AG08396 (cell line): ENCODE measurements at regions not wholly inside any gene's neighbourhood (a gene's known extent, or its start where the extent isn't known, plus 50 kb on each side); places are given as distances from the start of the nearest gene placed in this dataset.
"Not testable (repeated sequence)": the region's sequence is repeated elsewhere in the genome, so short reads cannot be mapped to it uniquely, and the experiment has no call there.

Source experiments
- DNase-seq: peaks from one replicate; pipeline ENCODE4 v3.0.0; 2012; ENCODE audit warnings: low spot score, mixed read lengths

DNA sequence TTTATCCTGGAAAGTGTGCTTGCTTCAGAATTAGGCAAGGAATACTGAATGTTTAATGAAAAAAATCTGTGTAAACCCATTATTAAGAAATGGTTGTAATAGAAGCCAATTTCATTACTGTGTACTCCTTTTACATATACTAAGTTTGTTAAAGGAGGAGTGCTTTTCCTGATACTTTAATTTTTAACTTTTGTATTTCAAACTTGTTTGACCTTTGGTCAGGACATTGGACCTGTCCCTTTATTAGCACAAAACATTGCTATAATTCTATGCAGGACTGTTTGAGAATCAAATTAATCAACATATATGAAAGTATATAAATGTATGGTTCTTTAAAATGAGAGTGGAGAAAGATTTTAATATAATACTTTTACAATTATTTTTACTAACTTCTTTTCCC, 659.6 kb downstream of the TMTC2 start:
- no peak for DNase-seq

- DNase-seq = no peak
These were observed 657.1 kb downstream of the TMTC2 start for GRCh38 chr12:83343767-83344166.

GRCh38 chr12:83335748-83336147, 649.0 kb downstream of the TMTC2 start:
- no peak for DNase-seq

- no peak for DNase-seq
These were observed 640.0 kb downstream of the TMTC2 start for GRCh38 chr12:83326666-83327065.

GRCh38 chr12:83323866-83324265, 637.2 kb downstream of the TMTC2 start:
- no peak for DNase-seq

GRCh38 chr12:83322809-83323208, 636.1 kb downstream of the TMTC2 start:
- no peak for DNase-seq

- DNase-seq = no peak
These were observed 635.3 kb downstream of the TMTC2 start for GRCh38 chr12:83321971-83322370.

DNA sequence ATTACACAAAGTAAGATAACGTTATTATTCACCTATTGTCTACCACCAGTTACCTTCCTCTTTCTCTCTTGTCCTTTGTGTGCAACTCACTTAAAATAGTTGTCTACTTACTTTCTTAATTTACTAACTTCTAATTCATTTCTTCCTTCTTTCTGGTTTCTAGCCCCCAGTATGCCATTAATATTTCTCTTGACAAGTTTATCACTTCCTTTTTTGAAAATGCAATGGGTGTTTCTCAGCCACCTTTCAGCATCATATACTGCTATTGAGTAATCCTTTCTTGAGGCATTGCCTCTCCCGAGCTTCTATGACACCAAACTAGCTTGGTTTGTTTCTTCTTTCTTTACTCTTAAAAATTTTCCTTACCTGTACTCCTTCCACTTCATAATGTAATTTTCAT, 633.6 kb downstream of the TMTC2 start:
- no peak for DNase-seq

GRCh38 chr12:83318386-83319098, 631.8 kb downstream of the TMTC2 start:
- DNase-seq = no peak

GRCh38 chr12:83317595-83317994, 630.9 kb downstream of the TMTC2 start:
- DNase-seq = no peak

GRCh38 chr12:83313827-83314226, 627.1 kb downstream of the TMTC2 start:
- no peak for DNase-seq

- no peak for DNase-seq
These were observed 626.6 kb downstream of the TMTC2 start for GRCh38 chr12:83313322-83313721.

DNA sequence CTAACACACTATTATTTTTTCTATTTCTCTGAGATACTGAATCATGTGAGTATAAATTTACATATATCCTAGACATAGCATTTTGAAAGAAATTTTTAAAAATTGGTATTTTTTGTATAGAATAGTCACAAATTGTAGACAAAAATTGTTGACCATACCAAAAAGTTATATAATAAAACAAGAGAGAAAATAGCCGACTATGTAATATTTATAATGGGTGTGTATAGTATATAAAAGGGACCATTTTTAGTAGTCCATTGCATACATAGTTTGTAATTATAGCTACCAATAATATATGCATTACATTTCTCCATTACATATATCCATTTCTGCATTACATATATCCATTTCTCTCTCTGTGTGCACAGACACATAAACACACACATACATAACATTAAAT, 590.2 kb downstream of the TMTC2 start:
- DNase-seq = no peak

DNA sequence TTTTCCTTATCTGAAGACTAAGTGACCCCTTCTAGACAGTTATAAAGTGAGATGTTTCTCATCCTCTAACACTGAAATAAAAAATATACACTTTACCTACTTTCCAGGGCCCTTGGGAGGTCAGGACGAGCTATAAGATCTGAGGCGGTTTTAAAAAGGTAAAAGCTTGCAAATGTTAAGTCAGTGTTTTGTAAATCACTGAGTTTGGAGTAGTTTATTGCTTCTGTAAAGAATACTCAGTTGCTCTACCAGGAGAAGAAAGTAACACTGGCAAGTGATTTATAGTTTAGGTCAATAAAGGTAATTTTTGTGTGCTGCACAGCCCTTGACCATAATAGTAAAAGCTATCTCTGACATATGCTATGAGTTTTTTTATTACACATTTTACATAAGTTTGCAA, 584.5 kb downstream of the TMTC2 start:
- DNase-seq = no peak

- no peak for DNase-seq
These were observed 579.1 kb downstream of the TMTC2 start for GRCh38 chr12:83265808-83266207.

- no peak for DNase-seq
These were observed 575.3 kb downstream of the TMTC2 start for GRCh38 chr12:83261998-83262397.

DNA sequence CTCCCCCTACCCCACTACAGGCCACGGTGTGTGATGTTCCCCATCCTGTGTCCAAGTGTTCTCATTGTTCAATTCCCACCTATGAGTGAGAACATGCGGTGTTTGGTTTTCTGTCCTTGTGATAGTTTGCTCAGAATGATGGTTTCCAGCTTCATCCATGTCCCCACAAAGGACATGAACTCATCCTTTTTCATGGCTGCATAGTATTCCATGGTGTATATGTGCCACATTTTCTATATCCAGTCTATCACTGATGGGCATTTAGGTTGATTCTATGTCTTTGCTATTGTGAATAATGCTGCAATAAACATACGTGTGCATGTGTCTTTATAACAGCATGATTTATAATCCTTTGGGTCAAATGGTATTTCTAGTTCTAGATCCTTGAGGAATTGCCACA, 573.4 kb downstream of the TMTC2 start:
- not testable (repeated sequence) for DNase-seq

GRCh38 chr12:83257726-83258125, 571.0 kb downstream of the TMTC2 start:
- DNase-seq = no peak

- DNase-seq = no peak
These were observed 569.9 kb downstream of the TMTC2 start for GRCh38 chr12:83256562-83256961.

DNA sequence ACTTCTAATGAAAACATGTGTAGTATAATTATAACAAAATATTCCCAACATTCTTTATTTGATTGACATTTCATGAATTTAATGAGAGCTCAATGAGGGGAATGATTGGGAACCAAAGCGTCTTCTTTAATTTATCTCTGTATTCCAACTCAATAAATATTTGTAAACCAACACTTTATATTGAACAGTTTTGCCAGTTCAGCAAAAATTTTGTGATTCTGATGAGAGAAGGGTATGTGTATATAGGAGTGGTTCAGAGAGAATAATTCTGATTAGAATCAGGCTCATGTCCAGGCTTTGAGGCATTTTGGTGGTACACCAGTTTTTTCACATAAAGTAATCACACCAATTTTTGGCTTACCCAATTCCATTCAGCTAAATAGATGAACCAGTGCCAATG, 564.2 kb downstream of the TMTC2 start:
- no peak for DNase-seq

DNA sequence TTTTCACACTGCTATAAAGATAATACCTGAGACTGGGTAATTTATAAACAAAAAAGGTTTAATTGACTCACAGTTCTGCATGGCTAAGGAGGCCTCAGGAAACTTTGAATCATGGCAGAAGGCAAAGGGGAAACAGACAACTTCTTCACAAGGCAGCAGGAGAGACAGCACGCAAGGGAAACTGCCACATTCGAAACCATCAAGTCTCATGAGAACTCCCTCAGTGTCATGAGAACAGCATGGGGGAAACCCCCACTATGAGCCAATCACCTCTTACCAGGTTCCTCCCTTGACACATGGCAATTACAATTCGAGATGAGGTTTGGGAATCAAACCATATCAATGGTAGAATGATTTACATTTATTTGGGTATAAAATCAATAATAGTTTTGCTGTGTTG, 558.5 kb downstream of the TMTC2 start:
- no peak for DNase-seq

DNA sequence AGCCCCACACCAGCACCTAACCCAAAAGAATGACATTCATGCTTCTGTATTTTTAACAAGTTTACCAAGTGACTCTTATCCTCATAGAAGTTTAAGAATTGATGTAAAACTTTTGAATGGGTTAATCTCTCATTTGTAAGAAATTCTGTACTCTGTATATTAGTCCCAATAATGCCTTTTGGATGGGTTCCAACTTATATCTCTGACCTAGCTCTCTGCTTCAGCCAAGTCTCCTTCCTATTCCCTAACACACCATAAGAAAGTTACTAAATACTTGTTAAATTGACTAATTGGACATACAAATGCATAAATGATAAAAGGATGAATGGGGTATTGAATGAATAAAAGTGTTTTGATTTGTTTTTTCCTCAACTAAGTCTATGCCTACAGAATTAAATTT, 557.3 kb downstream of the TMTC2 start:
- DNase-seq = no peak

- DNase-seq = not testable (repeated sequence)
These were observed 547.3 kb downstream of the TMTC2 start for GRCh38 chr12:83233987-83234386.

DNA sequence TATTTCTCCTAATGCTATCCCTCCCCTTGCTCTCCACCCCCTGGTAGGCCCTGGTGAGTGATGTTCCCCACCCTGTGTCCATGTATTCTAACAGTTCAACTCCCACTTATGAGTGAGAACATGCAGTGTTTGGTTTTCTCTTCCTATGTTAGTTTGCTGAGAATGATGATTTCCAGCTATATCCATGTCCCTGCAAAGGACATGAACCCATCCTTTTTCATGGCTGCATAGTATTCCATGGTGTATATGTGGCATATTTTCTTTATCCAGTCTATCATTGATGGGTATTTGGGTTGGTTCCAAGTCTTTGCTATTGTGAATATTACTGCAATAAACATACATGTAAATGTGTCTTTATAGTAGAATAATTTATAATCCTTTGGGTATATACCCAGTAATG, 540.3 kb downstream of the TMTC2 start:
- not testable (repeated sequence) for DNase-seq

GRCh38 chr12:83225806-83226205, 539.1 kb downstream of the TMTC2 start:
- DNase-seq = no peak
